Fibroblast of skin of back (primary cell): ENCODE measurements at regions not wholly inside any gene's neighbourhood (a gene's known extent, or its start where the extent isn't known, plus 50 kb on each side); places are given as distances from the start of the nearest gene placed in this dataset.
"Not testable (repeated sequence)": the region's sequence is repeated elsewhere in the genome, so short reads cannot be mapped to it uniquely, and the experiment has no call there.

Experiments
- DNase-seq: peaks from one replicate; pipeline ENCODE4 v3.0.0-alpha.2; 2013

DNA sequence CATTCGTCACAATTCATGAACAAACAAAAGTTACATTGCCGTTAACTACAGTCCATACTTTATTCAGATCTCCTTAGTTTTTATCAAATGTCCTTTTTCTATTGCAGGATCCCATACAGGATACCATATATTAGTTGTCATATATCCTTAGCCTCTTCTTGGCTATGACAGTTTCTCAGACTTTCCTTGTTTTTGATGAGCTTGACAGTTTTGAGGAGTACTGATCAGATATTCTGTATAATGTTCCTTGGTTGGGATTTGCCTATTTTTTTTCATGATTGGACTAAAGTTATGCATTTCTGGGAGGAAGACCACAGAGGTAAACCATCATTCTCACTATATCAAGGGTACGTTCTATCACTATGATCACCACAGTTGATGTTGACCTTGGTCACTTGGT, 1627.4 kb upstream of the C9orf72 start:
- DNase-seq, result no peak

GRCh38 chr9:29203244-29203930, 1630.1 kb upstream of the C9orf72 start:
- no peak for DNase-seq

DNA sequence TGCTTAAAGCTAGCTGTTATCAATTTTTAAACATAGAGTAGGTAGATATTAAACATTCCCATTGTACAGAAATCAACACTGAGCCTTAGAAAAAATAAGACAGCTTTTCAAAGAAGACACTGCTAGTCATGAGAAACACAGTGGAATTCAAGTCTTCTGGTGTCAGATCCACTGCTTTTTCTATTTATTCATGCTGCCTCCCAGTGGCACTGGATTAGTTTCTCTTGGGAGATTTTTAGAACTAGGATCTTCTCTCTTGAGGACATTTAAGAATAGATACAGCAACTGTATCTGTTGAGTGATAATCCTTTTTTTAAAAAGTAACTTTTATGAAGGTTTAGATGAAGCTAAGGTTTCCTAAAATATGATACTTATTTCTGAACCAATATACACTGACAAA, 1635.4 kb upstream of the C9orf72 start:
- DNase-seq, result no peak

- no peak for DNase-seq
Observed at GRCh38 chr9:29209748-29210291, 1636.5 kb upstream of the C9orf72 start.

- no peak for DNase-seq
Observed at GRCh38 chr9:29211003-29211579, 1637.8 kb upstream of the C9orf72 start.

DNA sequence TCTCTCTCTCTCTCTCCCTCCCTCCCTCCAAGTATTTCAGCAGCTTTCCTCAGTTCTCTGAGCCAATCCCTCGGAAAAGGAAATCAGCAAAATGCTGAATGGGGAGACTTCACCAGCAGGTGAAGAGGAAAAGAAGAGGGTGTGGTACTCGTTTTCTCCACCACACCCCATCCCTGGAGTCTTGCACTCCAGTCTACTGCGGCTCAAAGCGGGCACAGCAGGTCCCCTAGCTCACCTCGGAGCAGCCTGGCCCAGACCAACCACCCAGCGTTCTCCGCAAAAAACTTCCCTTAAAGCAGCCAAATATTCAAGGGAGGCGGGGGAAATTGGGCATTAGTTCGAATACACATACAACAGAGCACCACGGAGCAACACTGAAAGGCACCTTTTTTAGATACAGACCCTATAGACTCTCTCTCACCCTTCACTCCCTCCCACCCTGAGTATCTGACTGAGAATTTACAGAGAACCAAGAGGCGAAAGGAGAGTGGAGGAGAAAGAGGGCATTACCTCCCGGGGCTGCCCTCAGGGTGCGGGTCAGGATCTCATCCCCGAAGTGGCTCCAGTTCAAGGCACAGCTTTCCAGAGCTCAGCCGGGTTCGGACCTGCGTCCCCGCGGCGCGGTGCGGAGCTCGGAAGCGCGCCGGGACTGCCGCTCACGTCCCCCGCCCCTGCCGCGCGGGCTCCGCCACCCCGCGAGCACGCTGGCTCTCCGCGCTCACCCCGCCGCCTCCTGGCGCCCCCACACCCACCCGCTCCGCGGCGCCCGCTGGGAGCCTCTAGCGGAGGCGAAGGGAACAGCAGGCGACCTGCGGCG, 1638.5 kb upstream of the C9orf72 start:
- DNase-seq, result peak; percentile 38

DNA sequence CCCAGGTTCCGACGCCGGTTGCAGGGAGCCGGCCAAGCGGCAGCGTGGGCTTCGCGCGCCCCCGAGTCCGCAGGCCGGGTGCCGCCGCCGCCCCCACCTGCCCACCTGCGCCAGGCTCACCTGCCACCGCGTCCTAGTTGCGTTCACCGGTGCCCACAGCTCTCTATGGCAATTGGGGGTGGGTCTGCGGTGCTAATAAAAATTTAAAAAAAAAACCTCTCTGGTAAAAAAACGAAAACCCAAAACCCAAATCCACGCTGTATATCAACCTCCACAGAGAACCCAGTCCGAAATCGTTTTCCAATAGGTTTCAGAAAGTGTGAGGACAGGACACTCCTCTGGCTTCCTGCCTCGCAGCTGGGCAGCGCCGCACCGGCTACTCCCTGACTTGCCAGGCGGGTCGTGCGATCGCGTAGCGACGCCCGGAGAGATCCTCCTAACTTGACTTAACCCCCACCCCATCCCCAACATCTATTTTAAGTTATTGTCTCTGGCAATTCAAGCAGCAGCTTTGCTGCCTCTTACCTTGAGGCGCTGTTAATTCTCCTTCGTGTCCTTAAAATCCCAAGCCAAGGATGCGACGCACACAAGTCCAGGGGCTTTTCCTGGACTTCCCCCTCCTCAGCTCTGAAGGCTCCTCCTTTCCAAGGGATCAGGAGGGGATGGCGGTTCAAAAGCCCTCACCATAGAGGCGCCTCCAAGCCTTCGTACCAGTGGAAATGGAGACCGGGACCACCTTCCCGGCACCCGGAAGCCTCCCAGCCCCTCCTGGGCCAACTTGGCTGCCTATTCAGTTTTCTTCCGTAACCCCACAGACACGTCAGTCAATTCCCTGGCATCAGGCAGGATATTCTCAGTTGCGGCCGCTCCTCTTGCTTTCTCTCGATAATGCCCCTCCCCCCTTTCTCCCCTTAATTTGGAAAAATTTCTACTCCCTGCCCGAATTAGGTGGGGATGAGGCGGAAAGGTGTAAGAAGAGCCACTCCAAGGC, 1639.4 kb upstream of the C9orf72 start:
- no peak for DNase-seq

DNA sequence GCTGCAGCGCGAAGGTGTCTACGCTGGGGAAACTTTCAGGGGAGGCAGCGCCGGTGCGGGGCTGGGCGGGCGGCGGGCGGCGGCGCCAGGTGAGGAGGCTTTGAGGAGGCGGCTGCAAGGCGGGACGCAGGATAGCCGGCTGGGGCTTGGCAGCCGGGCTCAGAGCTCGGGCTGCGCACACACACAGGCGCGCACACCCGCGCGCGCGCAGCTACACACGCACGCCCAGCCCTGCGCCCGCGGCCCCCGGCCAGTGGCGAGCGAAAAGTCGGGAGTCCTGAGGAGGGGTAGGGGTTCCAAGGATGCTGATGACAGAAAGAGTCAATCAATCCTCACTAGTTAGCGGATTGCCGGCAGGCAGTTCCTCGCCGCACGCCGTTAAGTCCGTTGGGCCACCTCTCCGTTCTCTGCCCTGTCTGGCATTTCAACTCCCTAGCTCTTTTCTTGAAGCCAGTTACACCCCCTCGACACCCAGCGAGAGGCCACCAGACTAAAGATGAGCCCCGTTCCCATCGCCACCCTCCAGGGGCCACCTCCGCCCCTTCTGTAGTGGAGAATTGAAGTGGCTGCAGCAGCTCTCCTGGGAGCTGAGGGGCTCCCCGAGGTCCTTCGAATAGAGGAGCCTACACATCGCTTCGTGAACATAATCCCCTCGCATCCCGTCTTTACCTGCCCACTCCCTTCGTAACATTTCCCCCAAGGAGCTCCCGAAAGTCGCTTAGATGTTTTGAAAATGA, 1640.3 kb upstream of the C9orf72 start, which contains the start of gene LINGO2:
TSS of gene LINGO2 (minus strand) at position 185 of the 737 bp plus-strand sequence.
- no peak for DNase-seq

DNA sequence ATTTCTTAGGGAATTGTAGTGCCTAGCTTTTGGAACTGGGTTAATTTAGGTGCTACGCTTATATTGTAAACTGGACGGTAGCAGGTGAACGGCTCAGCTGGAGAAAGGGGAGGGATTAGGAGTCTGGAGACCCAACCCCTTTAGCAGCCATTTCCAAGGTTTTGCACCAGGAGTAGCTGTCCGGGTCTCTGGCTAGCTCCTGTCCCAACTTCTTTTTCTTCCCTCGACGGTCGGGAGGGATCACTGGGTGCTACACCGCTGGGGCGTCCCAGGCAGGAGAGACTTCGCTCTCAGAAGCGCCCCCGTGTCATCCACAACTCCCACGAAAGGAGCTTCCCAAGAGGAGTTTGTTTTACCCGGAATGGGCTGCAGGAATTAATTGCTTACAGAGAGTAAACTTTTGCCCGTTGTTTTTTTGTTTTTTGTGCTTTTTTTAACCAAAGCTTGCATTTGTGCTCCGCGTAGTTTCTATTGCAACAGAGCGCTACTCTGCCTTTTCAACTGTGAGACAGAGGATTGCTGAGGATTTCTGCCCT, 1640.9 kb upstream of the C9orf72 start:
- DNase-seq, result no peak

DNA sequence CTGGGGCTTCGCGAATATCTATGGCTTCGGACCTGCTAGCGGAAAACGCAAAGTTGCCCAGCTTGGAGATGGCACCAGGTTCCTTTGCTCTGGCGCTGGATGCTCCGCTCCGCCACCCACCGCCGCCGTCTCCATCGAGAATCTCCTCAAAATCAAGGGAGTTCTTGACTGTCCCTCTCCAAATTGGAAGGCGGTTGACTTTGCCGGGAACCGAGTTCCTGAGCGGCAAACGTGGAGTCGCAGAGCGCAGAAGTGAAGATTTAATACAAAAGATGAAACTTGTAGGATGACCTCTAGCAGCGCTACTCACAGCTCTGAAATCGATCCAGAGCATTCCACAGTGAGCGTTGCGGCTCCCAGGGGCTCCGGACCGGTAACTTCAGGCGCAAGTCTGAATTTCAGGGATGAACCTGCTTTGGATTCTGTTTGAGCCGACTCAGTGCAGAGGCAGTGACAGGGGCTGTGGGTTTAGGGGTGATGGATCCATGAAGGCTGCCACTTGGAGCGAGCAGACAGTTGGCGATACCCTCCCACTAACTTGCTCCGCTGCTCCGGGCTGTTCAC, 1641.5 kb upstream of the C9orf72 start:
- DNase-seq, result no peak

DNA sequence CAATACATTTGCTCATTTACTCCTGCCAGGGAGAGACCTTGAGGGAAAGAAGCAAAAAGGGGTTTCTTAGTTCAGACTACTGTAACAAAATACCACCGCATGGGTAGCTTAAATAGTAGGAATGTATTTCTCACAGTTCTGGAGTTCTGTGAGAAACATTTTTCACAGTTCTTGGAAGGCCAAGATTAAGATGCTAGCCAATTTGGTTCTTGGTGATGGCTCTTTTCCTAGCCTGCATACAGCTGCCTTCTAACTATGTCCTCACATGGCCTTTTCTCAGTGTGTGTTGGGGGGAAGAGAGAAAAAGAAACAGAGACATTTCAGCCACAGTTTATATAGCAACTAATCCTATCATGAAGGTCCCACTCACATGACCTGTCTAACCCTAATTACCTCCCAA, 1644.7 kb upstream of the C9orf72 start:
- DNase-seq, result no peak

- no peak for DNase-seq
Observed at GRCh38 chr9:29220596-29221251, 1647.4 kb upstream of the C9orf72 start.

- DNase-seq, result no peak
Observed at GRCh38 chr9:29228558-29228957, 1655.3 kb upstream of the C9orf72 start.

DNA sequence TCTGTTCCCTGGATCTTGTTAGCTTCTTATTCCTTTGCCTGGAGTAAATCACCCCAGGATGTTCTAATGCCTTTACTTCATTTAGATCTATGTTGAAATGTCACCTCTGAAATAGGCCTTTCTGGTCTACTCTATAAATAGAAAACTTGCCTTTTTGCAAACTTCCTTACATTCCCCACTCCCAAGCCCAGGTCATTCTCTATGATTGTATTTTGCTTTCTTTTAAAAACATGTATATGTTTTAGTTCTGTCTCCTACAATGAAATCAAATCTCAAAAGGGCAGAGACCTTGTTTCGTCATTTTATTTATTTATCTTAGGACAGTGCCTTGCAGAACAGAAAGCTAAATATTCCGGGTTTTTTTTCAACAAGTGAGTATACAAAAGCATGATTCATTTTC, 1657.7 kb upstream of the C9orf72 start:
- no peak for DNase-seq

DNA sequence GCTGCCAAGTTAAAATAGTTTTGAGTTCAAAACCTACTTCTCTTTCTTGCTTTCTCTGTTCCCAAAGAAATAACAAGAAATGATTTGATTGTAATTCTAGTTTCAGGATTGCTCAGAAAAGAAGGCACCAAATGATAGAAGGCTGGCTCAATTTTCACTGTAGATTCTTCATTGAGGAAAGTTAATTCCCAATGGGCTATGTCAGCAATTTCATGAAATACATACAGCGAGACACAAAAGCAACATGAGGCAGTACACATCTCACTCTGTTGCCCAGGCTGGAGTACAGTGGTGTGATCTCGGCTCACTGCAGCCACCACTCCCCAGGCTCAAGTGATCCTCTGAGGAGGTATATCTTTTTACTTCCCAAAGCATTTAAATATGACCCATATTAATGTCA, 1659.9 kb upstream of the C9orf72 start:
- no peak for DNase-seq

- no peak for DNase-seq
Observed at GRCh38 chr9:29241320-29241719, 1668.0 kb upstream of the C9orf72 start.

DNA sequence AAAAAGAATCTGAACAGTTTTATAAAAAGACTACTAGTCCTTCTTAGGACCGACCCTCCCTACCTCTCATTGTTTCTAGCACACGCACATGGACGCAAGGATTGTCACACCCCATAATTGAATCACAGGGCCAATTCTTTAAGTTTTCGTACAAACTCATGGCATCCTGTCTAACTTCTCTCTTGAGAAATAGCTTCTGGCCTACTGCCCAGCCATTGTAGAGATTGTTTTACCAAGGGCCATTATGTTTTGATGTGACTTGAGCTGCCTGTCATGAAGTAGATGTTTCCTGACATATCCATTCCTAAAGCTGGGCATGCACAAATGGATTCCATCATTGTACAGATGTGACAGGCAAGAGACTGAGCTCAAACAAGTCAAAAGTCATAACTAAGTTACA, 1672.1 kb upstream of the C9orf72 start:
- peak; percentile 5 for DNase-seq

DNA sequence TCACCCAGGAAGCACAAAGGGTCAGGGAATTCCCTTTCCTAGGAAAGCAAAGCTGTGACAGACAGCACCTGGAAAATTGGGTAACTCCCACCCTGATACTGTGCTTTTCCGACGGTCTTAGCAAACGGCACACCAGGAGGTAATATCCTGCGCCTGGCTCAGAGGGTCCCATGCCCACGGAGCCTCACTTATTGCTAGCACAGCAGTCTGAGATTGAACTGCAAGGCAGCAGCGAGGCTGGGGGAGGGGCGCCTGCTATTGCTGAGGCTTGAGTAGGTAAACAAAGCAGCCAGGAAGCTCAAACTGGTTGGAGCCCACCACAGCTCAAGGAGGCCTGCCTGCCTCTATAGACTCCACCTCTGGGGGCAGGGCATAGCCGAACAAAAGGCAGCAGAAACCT, 1697.1 kb upstream of the C9orf72 start:
- DNase-seq, result not testable (repeated sequence)

- DNase-seq, result no peak
Observed at GRCh38 chr9:29282121-29282520, 1708.8 kb upstream of the C9orf72 start.

DNA sequence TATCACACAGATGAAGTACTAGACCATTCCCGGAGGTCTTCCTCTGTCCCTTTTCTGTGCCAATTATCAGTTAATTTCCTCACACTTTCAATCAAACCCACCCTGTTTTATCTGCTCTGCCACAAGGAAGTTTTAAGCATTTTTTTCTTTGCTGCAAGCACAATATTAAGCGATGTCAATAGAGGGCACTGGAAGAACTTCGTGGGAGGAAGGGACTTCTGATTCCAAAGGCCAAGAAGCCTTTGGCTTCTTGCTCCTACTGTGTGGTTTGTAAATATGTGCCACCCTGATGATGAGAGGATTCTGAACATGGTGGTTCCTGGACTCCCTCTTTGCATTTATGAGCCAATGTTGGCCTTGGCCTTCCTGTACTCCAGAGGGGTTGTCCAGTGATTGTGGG, 1712.5 kb upstream of the C9orf72 start:
- DNase-seq, result peak; percentile 36
